Endothelial cell of umbilical vein (primary cell): ENCODE measurements at regions not wholly inside any gene's neighbourhood (a gene's known extent, or its start where the extent isn't known, plus 50 kb on each side); places are given as distances from the start of the nearest gene placed in this dataset.

ENCODE experiments used
- BruUV-seq: library from RNA; stranded (reverse); fragments of 400-500 nt; replicated peaks from 2 replicates; lab custom pipeline; 2021; lab: Mats Ljungman, UMichigan
- CTCF ChIA-PET: fragments of 300-600, 350-600 bp; sonication (Branson Sonifier 250); formaldehyde crosslinking; loops from one replicate; lab custom pipeline; 2021; ENCODE audit warnings: antibody characterized with exemption, inconsistent platforms; lab: Charles Lee
- POLR2A ChIA-PET: fragments of 300-600, 350-600 bp; sonication (Branson Sonifier 250); formaldehyde crosslinking; loops from one replicate; lab custom pipeline; 2021; ENCODE audit warnings: antibody characterized with exemption, inconsistent platforms; lab: Charles Lee
- DNase-seq: peaks from one replicate; pipeline ENCODE4 v3.0.0-alpha.2; 2011; ENCODE audit warnings: low read depth, low spot score
- FAIRE-seq: peaks from 2 replicates; lab custom pipeline; 2011; peaks lifted over from hg19 to GRCh38; lab: Jason Lieb, UNC
- H2AFZ ChIP-seq: 2 replicates; pipeline ENCODE4 v1.6.0; 2012; ENCODE audit warnings: low read depth, low read length, control low read depth, inconsistent platforms
- H3K27ac ChIP-seq: 2 replicates; pipeline ENCODE4 v1.5.1; 2011; ENCODE audit warnings: low read depth, mild to moderate bottlenecking, control low read depth, low read length, moderate library complexity; ENCODE audit not compliant: insufficient read depth
- H3K27me3 ChIP-seq, 2 experiments: 2 replicates each; pipeline versions ENCODE4 v1.6.0 to v1.6.1; 2011; ENCODE audit warnings: low read length in 2 of 2, mixed read lengths in 1 of 2; ENCODE audit not compliant: control insufficient read depth in 2 of 2, insufficient read depth in 2 of 2
- H3K36me3 ChIP-seq, 2 experiments: 2 replicates in 1 of 2; 3 replicates in 1 of 2; pipeline ENCODE4 v1.5.1; 2011; ENCODE audit warnings: low read length in 2 of 2, mild to moderate bottlenecking in 1 of 2, moderate library complexity in 1 of 2; ENCODE audit not compliant: control insufficient read depth in 2 of 2, insufficient read depth in 2 of 2; ENCODE audit errors: extremely low read depth in 1 of 2
- H3K4me1 ChIP-seq: 3 replicates; pipeline ENCODE4 v1.5.1; 2011; ENCODE audit warnings: mild to moderate bottlenecking, low read length; ENCODE audit not compliant: control insufficient read depth, insufficient read depth; ENCODE audit errors: extremely low read depth
- H3K4me2 ChIP-seq: 2 replicates; pipeline ENCODE4 v1.6.1; 2011; ENCODE audit warnings: low read length, control low read depth, mixed read lengths; ENCODE audit not compliant: insufficient read depth
- H3K4me3 ChIP-seq, 3 experiments: fragments of 200-600 bp in 1 of 3; sonication (generic), shearing (Covaris generic) in 1 of 3; replicated peaks in 1 of 3; 2 replicates each; pipeline ENCODE4 v1.5.1; 2011 to 2016; ENCODE audit warnings: control low read depth in 3 of 3, low read length in 3 of 3, mild to moderate bottlenecking in 2 of 3, inconsistent platforms in 1 of 3, low read depth in 1 of 3, moderate library complexity in 1 of 3; ENCODE audit not compliant: insufficient read depth in 1 of 3
- H3K79me2 ChIP-seq: 2 replicates; pipeline ENCODE4 v1.6.0; 2012; ENCODE audit warnings: low read length, inconsistent platforms; ENCODE audit not compliant: control insufficient read depth, insufficient read depth
- H3K9ac ChIP-seq: replicated peaks from 2 replicates; pipeline ENCODE3; 2011; ENCODE audit warnings: low read length, control low read depth; ENCODE audit not compliant: insufficient read depth; ENCODE audit errors: extremely low read depth
- H3K9me1 ChIP-seq: replicated peaks from 3 replicates; pipeline ENCODE4 v1.6.0; 2011; ENCODE audit warnings: mild to moderate bottlenecking, low read length; ENCODE audit not compliant: control insufficient read depth, insufficient read depth; ENCODE audit errors: extremely low read depth
- H3K9me3 ChIP-seq: replicated peaks from 2 replicates; pipeline ENCODE4 v1.5.1; 2012; ENCODE audit warnings: low read length, inconsistent platforms; ENCODE audit not compliant: control insufficient read depth, insufficient read depth
- H4K20me1 ChIP-seq: replicated peaks from 2 replicates; pipeline ENCODE3; 2011; ENCODE audit warnings: mild to moderate bottlenecking, low read length; ENCODE audit not compliant: control insufficient read depth, insufficient read depth; ENCODE audit errors: extremely low read depth
- EZH2 ChIP-seq: IDR thresholded peaks from 2 replicates; pipeline ENCODE4 v1.6.1; 2012; ENCODE audit warnings: borderline replicate concordance, low read depth, mild to moderate bottlenecking, moderate library complexity, low read length, inconsistent platforms; ENCODE audit not compliant: severe bottlenecking
- FOS ChIP-seq: IDR thresholded peaks from 2 replicates; pipeline ENCODE4 v1.6.1; 2011; ENCODE audit warnings: mild to moderate bottlenecking, low read length, moderate library complexity, borderline replicate concordance; ENCODE audit not compliant: insufficient read depth
- GATA2 ChIP-seq: IDR thresholded peaks from 2 replicates; pipeline ENCODE4 v1.7.0; 2011; ENCODE audit warnings: low read depth, mild to moderate bottlenecking, moderate library complexity, mixed read lengths, low read length; ENCODE audit not compliant: insufficient read length, insufficient read depth
- JUN ChIP-seq: IDR thresholded peaks from 2 replicates; pipeline ENCODE4 v1.6.1; 2011; ENCODE audit warnings: borderline replicate concordance, low read depth; ENCODE audit not compliant: insufficient read length, insufficient read depth
- MYC ChIP-seq: IDR thresholded peaks from one replicate; pipeline ENCODE4 v1.6.1; 2011; ENCODE audit warnings: mild to moderate bottlenecking, low read depth, low read length
- POLR2A ChIP-seq: IDR thresholded peaks from 2 replicates; pipeline ENCODE4 v1.6.1; 2012; ENCODE audit warnings: low read depth, mild to moderate bottlenecking, control low read depth, low read length
- POLR2AphosphoS5 ChIP-seq: IDR thresholded peaks from 2 replicates; pipeline ENCODE4 v1.6.1; 2012; ENCODE audit warnings: low read depth, mild to moderate bottlenecking, control low read depth, low read length, moderate library complexity; ENCODE audit not compliant: insufficient read depth
- dilution Hi-C: fragments of 300-500 bp; cut with MboI; formaldehyde crosslinking; loops from one replicate; pipeline ENCODE4 v1.15.0; 2019; ENCODE audit warnings: low sequenced_read_pairs; ENCODE audit not compliant: extremely low pct_ligation_motif_present
- intact Hi-C: fragments of 100-400 bp; cut with micrococcal nuclease; formaldehyde crosslinking; loops from one replicate; pipeline ENCODE4 v1.10.0; 2022
- TF ChIP-seq, protein P1 (sequence below): IDR thresholded peaks from 2 replicates; pipeline ENCODE4 v1.6.1; 2011; ENCODE audit not compliant: insufficient read depth, insufficient read length
- TF ChIP-seq, protein P2 (sequence below), 2 donors: IDR thresholded peaks; 1 replicate in 1 of 2; 2 replicates in 1 of 2; pipeline ENCODE4 v1.5.1; 2011; ENCODE audit warnings: low read length in 2 of 2, mild to moderate bottlenecking in 2 of 2, moderate library complexity in 2 of 2, control low read depth in 1 of 2, inconsistent platforms in 1 of 2, low read depth in 1 of 2; ENCODE audit not compliant: insufficient read depth in 1 of 2; ENCODE audit errors: extremely low read depth in 1 of 2

DNA sequence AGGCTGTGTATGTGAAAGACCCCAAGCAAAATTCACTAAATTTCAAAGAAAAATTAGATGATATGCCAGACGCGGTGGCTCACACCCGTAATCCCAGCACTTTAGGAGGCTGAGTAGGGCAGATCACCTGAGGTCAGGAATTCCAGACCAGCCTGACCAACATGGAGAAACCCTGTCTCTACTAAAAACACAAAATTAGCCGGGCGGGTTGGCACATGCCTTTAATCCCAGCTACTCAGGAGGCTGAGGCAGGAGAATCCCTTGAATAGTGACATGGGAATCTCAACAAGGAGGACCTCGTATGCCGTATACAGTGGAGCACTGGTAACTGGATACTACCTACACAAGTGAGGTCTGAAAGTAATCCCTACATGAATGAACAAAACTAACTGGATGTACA, 92.7 kb upstream of the JARID2 start:
- ChIA-PET CTCF (no interaction called here), POLR2A (no interaction called here)
- DNase-seq (no peak), FAIRE-seq (no peak)
- H2AFZ ChIP-seq, result no peak overlapping the region
- peaks cover 2% of the 10 kb centered on the region for H3K9me3 ChIP-seq
- H3K27me3 ChIP-seq, result no peaks in the 10 kb centered on the region
- H3K4me1 ChIP-seq, result no peaks in the 10 kb centered on the region
- no peak overlapping the region for H3K27ac ChIP-seq
- H3K4me3 ChIP-seq, result no peak overlapping the region
- no peak overlapping the region for H3K9ac ChIP-seq
- no peak overlapping the region for H3K4me2 ChIP-seq
- no peaks in the 10 kb centered on the region for H3K79me2 ChIP-seq
- TF ChIP-seq GATA2 (no peak), MYC (no peak)
- H3K36me3 ChIP-seq, result no peaks in the 10 kb centered on the region
- BruUV-seq, result no TSS peak
- H3K9me1 ChIP-seq, result no peaks in the 10 kb centered on the region
- no peaks in the 10 kb centered on the region for H4K20me1 ChIP-seq
- intact Hi-C loops (no loop called here), dilution Hi-C loops (no loop called here)

DNA sequence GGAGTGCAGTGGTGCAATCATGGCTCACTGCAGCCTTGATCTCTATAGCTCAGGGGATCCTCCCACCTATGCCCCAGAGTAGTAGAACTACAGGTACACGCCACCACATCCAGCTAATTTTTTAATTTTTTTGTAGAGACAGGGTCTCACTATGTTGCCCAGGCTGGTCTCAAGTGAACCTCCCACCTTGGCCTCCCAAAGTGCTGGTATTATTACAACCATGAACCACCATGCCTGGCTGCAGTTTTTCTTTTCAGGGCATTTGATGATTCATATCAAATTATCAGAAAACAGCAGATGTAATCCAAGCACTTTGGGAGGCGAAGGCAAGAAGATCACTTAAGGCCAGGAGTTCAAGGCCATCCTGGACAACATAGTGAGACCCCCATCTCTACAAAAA, 88.4 kb upstream of the JARID2 start:
- Histone ChIP-seq H3K4me3 (no peak overlapping the region), H4K20me1 (no peaks in the 10 kb centered on the region), H3K27me3 (no peaks in the 10 kb centered on the region), H3K4me2 (no peak overlapping the region), H3K27ac (no peak overlapping the region), H3K9me3 (no peaks in the 10 kb centered on the region), H3K79me2 (no peaks in the 10 kb centered on the region), H3K9me1 (no peaks in the 10 kb centered on the region), H3K36me3 (no peaks in the 10 kb centered on the region), H3K9ac (no peak overlapping the region), H3K4me1 (no peaks in the 10 kb centered on the region), H2AFZ (no peak overlapping the region)
- no peak for DNase-seq
- dilution Hi-C loops (no loop called here), intact Hi-C loops (no loop called here)
- TF ChIP-seq GATA2 (no peak), MYC (no peak), POLR2AphosphoS5 (no peak), JUN (no peak), FOS (no peak), POLR2A (no peak), EZH2 (no peak)
- TF ChIP-seq, protein P1, sequence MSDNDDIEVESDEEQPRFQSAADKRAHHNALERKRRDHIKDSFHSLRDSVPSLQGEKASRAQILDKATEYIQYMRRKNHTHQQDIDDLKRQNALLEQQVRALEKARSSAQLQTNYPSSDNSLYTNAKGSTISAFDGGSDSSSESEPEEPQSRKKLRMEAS, result no peak
- TF ChIP-seq, protein P2, sequence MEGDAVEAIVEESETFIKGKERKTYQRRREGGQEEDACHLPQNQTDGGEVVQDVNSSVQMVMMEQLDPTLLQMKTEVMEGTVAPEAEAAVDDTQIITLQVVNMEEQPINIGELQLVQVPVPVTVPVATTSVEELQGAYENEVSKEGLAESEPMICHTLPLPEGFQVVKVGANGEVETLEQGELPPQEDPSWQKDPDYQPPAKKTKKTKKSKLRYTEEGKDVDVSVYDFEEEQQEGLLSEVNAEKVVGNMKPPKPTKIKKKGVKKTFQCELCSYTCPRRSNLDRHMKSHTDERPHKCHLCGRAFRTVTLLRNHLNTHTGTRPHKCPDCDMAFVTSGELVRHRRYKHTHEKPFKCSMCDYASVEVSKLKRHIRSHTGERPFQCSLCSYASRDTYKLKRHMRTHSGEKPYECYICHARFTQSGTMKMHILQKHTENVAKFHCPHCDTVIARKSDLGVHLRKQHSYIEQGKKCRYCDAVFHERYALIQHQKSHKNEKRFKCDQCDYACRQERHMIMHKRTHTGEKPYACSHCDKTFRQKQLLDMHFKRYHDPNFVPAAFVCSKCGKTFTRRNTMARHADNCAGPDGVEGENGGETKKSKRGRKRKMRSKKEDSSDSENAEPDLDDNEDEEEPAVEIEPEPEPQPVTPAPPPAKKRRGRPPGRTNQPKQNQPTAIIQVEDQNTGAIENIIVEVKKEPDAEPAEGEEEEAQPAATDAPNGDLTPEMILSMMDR (IDR thresholded peaks at IDR 0.05; ENCODE audit: extremely low read depth in 1 of 2, insufficient read depth in 1 of 2, low read depth in 1 of 2, low read length in 2 of 2), result no peak
- ChIA-PET CTCF (no interaction called here), POLR2A (no interaction called here)
- FAIRE-seq, result no peak
- BruUV-seq, result no TSS peak
